ENCODE measurements at regions not wholly inside any gene's neighbourhood (a gene's known extent, or its start where the extent isn't known, plus 50 kb on each side); places are given as distances from the start of the nearest gene placed in this dataset.

GRCh38 chr1:96487971-96488370 lies 233.6 kb upstream of the PTBP2 start:
- H3K9me3 Mint-ChIP-seq = peaks cover 0 to 4% (median 0%) of the 10 kb centered on the region in 7 donors
- H4K20me1 ChIP-seq (ENCODE audit: insufficient read depth, low read length) = no peaks in the 10 kb centered on the region
- H3K4me1 ChIP-seq (ENCODE audit: control insufficient read depth in 1 of 2, insufficient read depth in 2 of 2, low read length in 2 of 2) = no peaks in the 10 kb centered on the region
- no peaks in the 10 kb centered on the region for H3K36me3 Mint-ChIP-seq
- TF ChIP-seq, protein P1, sequence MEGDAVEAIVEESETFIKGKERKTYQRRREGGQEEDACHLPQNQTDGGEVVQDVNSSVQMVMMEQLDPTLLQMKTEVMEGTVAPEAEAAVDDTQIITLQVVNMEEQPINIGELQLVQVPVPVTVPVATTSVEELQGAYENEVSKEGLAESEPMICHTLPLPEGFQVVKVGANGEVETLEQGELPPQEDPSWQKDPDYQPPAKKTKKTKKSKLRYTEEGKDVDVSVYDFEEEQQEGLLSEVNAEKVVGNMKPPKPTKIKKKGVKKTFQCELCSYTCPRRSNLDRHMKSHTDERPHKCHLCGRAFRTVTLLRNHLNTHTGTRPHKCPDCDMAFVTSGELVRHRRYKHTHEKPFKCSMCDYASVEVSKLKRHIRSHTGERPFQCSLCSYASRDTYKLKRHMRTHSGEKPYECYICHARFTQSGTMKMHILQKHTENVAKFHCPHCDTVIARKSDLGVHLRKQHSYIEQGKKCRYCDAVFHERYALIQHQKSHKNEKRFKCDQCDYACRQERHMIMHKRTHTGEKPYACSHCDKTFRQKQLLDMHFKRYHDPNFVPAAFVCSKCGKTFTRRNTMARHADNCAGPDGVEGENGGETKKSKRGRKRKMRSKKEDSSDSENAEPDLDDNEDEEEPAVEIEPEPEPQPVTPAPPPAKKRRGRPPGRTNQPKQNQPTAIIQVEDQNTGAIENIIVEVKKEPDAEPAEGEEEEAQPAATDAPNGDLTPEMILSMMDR (IDR thresholded peaks at IDR 0.05) = no peak
- no peak overlapping the region for H3K4me3 Mint-ChIP-seq
- H3K4me3 ChIP-seq (replicated peaks in 1 of 3; ENCODE audit: low read depth in 2 of 3, low read length in 3 of 3) = no peak overlapping the region
- no peak overlapping the region for H3K9ac ChIP-seq (ENCODE audit: insufficient read depth, low read length, poor library complexity, severe bottlenecking)
- no peaks in the 10 kb centered on the region for H3K27me3 Mint-ChIP-seq (ENCODE audit: low read depth in 3 of 3)
- no peaks in the 10 kb centered on the region for H3K9me3 ChIP-seq (replicated peaks in 1 of 2; ENCODE audit: control insufficient read depth in 1 of 2, insufficient read depth in 1 of 2, low read length in 2 of 2)
- no peaks in the 10 kb centered on the region for H3K79me2 ChIP-seq (ENCODE audit: insufficient read depth, low read length)
- no peak for DNase-seq
- no peak overlapping the region for H2AFZ ChIP-seq (ENCODE audit: insufficient read depth, low read depth, low read length, poor library complexity, severe bottlenecking)
- WGBS (ENCODE audit: insufficient coverage) = 100% methylated on average over 4 of the region's 5 CpGs
- no peak overlapping the region for H3K4me2 ChIP-seq (replicated peaks; ENCODE audit: extremely low read depth, low read length, poor library complexity, severe bottlenecking)
- peak overlapping the region in 1 of 7 donors; percentile 4 for H3K27ac Mint-ChIP-seq
- no peaks in the 10 kb centered on the region for H3K27me3 ChIP-seq (ENCODE audit: control insufficient read depth in 2 of 2, insufficient read depth in 2 of 2, low read length in 2 of 2)
- H3K27ac ChIP-seq (ENCODE audit: low read depth in 1 of 2, low read length in 2 of 2) = no peak overlapping the region
- H3K4me1 Mint-ChIP-seq = no peaks in the 10 kb centered on the region
- intact Hi-C loops (cut with micrococcal nuclease) = no loop called here
- H3K36me3 ChIP-seq (replicated peaks in 1 of 2; ENCODE audit: control insufficient read depth in 1 of 2, insufficient read depth in 2 of 2, low read length in 2 of 2) = no peaks in the 10 kb centered on the region

GRCh38 chr1:96488777-96489176 lies 232.8 kb upstream of the PTBP2 start:
- Mint-ChIP-seq H3K4me1 (no peaks in the 10 kb centered on the region), H3K9me3 (peaks cover 0 to 4% (median 0%) of the 10 kb centered on the region in 7 donors), H3K4me3 (no peak overlapping the region), H3K27ac (no peak overlapping the region), H3K36me3 (no peaks in the 10 kb centered on the region), H3K27me3 (ENCODE audit: low read depth in 3 of 3) (no peaks in the 10 kb centered on the region)
- TF ChIP-seq, protein P1 (IDR thresholded peaks at IDR 0.05) = no peak
- no peak for DNase-seq
- Histone ChIP-seq H2AFZ (ENCODE audit: insufficient read depth, low read depth, low read length, poor library complexity, severe bottlenecking) (no peak overlapping the region), H3K79me2 (ENCODE audit: insufficient read depth, low read length) (no peaks in the 10 kb centered on the region), H3K4me3 (replicated peaks in 1 of 3; ENCODE audit: low read depth in 2 of 3, low read length in 3 of 3) (no peak overlapping the region), H3K4me2 (replicated peaks; ENCODE audit: extremely low read depth, low read length, poor library complexity, severe bottlenecking) (no peak overlapping the region), H4K20me1 (ENCODE audit: insufficient read depth, low read length) (no peaks in the 10 kb centered on the region), H3K4me1 (ENCODE audit: control insufficient read depth in 1 of 2, insufficient read depth in 2 of 2, low read length in 2 of 2) (no peaks in the 10 kb centered on the region), H3K27ac (ENCODE audit: low read depth in 1 of 2, low read length in 2 of 2) (no peak overlapping the region), H3K9ac (ENCODE audit: insufficient read depth, low read length, poor library complexity, severe bottlenecking) (no peak overlapping the region), H3K36me3 (replicated peaks in 1 of 2; ENCODE audit: control insufficient read depth in 1 of 2, insufficient read depth in 2 of 2, low read length in 2 of 2) (no peaks in the 10 kb centered on the region), H3K27me3 (ENCODE audit: control insufficient read depth in 2 of 2, insufficient read depth in 2 of 2, low read length in 2 of 2) (no peaks in the 10 kb centered on the region), H3K9me3 (replicated peaks in 1 of 2; ENCODE audit: control insufficient read depth in 1 of 2, insufficient read depth in 1 of 2, low read length in 2 of 2) (no peaks in the 10 kb centered on the region)
- intact Hi-C loops (cut with micrococcal nuclease) = no loop called here
- WGBS (ENCODE audit: insufficient coverage) = no CpG with 5 or more reads among the region's 2 CpGs

Measured in CD14-positive monocyte (primary cell).